HL-60 (cell line): ENCODE measurements at regions not wholly inside any gene's neighbourhood (a gene's known extent, or its start where the extent isn't known, plus 50 kb on each side); places are given as distances from the start of the nearest gene placed in this dataset.

Experiments used
- DNase-seq, 2 experiments: peaks; one replicate each; pipeline ENCODE4 v3.0.0-alpha.2; 2010 to 2020; ENCODE audit warnings: low read depth in 1 of 2, low spot score in 1 of 2
- H3K27ac ChIP-seq: fragments of 250-450 bp; sonication (Bioruptor Pico); replicated peaks from 2 replicates; pipeline ENCODE4 v1.5.1; 2020; ENCODE audit warnings: mild to moderate bottlenecking, moderate library complexity
- H3K27me3 ChIP-seq: fragments of 250-450 bp; sonication (Bioruptor Pico); 2 replicates; pipeline ENCODE4 v1.5.1; 2021; ENCODE audit warnings: mild to moderate bottlenecking, moderate library complexity; ENCODE audit not compliant: insufficient read depth, poor library complexity, severe bottlenecking
- H3K4me3 ChIP-seq: replicated peaks from 2 replicates; pipeline ENCODE4 v1.5.1; 2011; ENCODE audit warnings: mild to moderate bottlenecking, control low read depth, low read length; ENCODE audit not compliant: insufficient read depth
- GABPA ChIP-seq: IDR thresholded peaks from 2 replicates; pipeline ENCODE4 v1.6.1; 2012; ENCODE audit warnings: low read depth
- POLR2AphosphoS5 ChIP-seq: IDR thresholded peaks from 2 replicates; pipeline ENCODE4 v1.6.1; 2012; ENCODE audit warnings: low read depth
- SPI1 ChIP-seq: IDR thresholded peaks from 2 replicates; pipeline ENCODE4 v1.6.1; 2012; ENCODE audit warnings: low read depth, mild to moderate bottlenecking, borderline replicate concordance
- TF ChIP-seq, protein P1 (sequence below): IDR thresholded peaks from 2 replicates; pipeline ENCODE4 v1.6.1; 2012; ENCODE audit warnings: low read depth; ENCODE audit not compliant: insufficient replicate concordance
- TF ChIP-seq, protein P2 (sequence below): IDR thresholded peaks from one replicate; pipeline ENCODE4 v1.5.1; 2011; ENCODE audit warnings: low read length, control low read depth, inconsistent platforms; ENCODE audit not compliant: insufficient read depth

DNA sequence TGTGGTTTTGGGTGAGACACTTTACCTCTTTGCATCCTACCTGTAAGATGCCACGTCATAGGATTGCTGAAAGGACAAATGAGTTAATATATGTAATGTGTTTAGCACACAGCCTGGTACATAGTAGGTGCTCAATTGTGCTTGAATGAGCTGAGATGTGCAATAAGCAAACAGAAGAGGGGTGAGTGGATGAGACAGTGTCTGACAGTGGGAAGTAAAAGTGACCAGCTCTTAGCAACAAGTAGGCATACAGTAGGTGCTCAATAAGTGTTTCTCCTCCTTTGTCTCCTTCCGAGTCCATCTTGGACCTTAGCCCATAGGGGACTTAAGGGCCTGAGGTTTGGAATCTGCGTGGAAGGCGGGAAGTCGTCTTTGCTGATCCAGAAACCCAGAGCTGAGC is 104.7 kb downstream of the CEBPB start:
- Histone ChIP-seq H3K27me3 (no peaks in the 10 kb centered on the region), H3K27ac (no peak overlapping the region)

DNA sequence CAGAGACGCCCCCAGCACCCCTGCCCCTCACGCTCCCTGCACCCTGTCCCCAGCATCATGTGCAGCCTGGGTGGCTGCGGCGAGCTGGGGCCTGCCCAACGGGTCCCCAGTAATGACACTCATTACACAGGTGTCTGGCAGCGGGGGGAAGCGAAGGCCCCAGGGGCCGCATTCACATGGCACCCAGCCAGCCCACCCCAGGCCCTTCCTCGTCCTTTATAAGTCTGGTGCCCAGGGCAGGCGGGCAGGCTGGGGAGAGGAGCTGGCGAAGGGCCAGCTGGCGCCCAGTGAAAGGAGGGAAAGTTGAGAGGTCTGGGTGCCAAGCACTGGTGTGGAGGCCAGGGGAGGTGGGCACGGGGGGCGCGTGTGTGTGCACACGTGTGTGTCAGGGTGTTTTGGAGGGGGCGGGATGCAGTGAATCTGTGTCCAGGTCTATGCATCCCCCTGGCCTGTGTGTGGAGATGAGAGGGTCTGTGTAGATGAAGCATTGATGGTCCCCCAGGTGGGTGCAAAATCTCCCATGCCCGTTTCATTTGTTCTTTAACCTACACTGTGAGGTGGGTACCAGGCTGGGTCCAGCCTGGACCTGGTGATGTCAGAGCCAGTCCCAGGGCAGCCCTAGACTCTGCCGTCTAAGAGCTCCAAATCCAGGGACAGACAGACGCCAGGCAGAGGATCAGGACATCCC is 105.3 kb downstream of the CEBPB start:
- Histone ChIP-seq H3K27me3 (no peaks in the 10 kb centered on the region), H3K4me3 (no peak overlapping the region), H3K27ac (no peak overlapping the region)
- TF ChIP-seq GABPA, result no peak
- no peak for TF ChIP-seq SPI1
- no peak for TF ChIP-seq POLR2AphosphoS5
- TF ChIP-seq, protein P1, sequence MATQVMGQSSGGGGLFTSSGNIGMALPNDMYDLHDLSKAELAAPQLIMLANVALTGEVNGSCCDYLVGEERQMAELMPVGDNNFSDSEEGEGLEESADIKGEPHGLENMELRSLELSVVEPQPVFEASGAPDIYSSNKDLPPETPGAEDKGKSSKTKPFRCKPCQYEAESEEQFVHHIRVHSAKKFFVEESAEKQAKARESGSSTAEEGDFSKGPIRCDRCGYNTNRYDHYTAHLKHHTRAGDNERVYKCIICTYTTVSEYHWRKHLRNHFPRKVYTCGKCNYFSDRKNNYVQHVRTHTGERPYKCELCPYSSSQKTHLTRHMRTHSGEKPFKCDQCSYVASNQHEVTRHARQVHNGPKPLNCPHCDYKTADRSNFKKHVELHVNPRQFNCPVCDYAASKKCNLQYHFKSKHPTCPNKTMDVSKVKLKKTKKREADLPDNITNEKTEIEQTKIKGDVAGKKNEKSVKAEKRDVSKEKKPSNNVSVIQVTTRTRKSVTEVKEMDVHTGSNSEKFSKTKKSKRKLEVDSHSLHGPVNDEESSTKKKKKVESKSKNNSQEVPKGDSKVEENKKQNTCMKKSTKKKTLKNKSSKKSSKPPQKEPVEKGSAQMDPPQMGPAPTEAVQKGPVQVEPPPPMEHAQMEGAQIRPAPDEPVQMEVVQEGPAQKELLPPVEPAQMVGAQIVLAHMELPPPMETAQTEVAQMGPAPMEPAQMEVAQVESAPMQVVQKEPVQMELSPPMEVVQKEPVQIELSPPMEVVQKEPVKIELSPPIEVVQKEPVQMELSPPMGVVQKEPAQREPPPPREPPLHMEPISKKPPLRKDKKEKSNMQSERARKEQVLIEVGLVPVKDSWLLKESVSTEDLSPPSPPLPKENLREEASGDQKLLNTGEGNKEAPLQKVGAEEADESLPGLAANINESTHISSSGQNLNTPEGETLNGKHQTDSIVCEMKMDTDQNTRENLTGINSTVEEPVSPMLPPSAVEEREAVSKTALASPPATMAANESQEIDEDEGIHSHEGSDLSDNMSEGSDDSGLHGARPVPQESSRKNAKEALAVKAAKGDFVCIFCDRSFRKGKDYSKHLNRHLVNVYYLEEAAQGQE, result no peak
- TF ChIP-seq, protein P2, sequence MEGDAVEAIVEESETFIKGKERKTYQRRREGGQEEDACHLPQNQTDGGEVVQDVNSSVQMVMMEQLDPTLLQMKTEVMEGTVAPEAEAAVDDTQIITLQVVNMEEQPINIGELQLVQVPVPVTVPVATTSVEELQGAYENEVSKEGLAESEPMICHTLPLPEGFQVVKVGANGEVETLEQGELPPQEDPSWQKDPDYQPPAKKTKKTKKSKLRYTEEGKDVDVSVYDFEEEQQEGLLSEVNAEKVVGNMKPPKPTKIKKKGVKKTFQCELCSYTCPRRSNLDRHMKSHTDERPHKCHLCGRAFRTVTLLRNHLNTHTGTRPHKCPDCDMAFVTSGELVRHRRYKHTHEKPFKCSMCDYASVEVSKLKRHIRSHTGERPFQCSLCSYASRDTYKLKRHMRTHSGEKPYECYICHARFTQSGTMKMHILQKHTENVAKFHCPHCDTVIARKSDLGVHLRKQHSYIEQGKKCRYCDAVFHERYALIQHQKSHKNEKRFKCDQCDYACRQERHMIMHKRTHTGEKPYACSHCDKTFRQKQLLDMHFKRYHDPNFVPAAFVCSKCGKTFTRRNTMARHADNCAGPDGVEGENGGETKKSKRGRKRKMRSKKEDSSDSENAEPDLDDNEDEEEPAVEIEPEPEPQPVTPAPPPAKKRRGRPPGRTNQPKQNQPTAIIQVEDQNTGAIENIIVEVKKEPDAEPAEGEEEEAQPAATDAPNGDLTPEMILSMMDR, result no peak
- DNase-seq, result no peak

More for the DNA sequence above, 104.7 kb downstream of the CEBPB start:
- H3K4me3 ChIP-seq, result no peak overlapping the region
- DNase-seq, result no peak
- TF ChIP-seq, protein P1, result no peak
- TF ChIP-seq GABPA (no peak), SPI1 (no peak), POLR2AphosphoS5 (no peak)
- TF ChIP-seq, protein P2, result no peak

DNA sequence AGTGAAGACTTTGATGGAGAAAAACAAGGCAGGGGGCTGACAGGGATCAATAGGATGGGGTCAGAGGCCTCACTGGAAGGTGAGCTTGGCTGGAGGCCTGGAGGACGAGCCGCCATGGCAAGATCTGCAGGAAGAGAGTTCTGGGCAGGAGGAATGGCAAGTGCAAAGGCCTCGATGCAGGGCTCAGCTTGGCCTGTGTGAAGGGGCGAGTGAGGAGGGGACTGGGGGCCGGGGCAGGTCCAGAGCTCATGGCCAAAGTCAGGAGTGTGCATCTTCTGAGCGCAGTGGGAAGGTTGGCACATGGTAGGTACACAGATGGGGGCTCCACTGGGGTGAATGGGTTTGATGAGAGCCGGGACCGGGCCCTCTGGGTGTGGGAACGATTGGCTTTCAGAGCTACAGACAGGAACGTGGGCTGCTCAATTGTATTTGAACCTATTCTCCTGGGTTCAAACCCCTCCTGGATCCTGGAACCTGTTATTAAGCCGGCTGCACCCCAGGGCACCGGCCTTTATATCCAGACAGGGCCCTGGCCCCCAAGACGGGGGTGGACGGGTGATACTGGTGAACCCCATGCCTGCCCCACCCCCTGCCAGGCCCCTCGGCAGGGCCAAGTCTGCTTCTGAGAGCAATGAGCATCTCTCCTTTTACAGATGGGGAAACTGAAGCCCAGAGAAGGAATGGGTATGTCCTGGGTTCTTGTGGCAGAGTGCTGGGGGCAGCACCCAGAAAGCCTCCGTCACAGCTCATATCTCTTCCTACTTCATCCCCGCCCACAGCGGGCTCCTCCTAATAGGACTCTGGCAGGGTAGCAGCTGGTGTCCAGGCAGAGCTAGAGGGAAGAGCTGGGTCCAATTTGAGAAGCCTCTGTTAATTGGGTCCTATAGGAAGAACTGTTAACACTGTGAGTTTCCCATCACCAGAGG is 106.1 kb downstream of the CEBPB start:
- H3K27me3 ChIP-seq, result no peaks in the 10 kb centered on the region
- no peak for DNase-seq
- no peak overlapping the region for H3K4me3 ChIP-seq
- TF ChIP-seq POLR2AphosphoS5 (no peak), GABPA (no peak), SPI1 (no peak)
- TF ChIP-seq, protein P2, result no peak
- TF ChIP-seq, protein P1, result no peak
- H3K27ac ChIP-seq, result no peak overlapping the region
